ENCODE measurements at regions not wholly inside any gene's neighbourhood (a gene's known extent, or its start where the extent isn't known, plus 50 kb on each side); places are given as distances from the start of the nearest gene placed in this dataset.

DNA sequence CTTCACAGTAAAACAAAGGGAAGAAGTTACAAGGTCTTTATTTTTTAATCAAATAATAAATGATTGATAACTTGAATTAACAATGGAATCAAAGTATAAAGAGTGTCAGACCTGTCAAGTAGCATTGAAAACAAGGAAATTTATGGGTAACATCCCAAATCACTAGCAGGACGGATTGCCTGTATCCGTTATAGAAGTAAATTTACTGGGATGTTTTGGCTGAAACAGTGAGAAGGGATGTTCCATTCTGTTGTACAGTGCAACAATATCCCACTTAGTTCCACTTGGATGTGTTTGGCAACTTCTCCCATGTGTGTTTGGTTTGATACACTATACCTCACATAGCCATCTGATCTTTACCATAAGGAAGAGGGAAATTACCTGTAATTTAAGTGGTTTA, 421.0 kb upstream of the CHD1 start:
- no peaks in the 10 kb centered on the region for H4K20me1 ChIP-seq (replicated peaks in 1 of 2; ENCODE audit: control insufficient read depth in 1 of 2, insufficient read depth in 2 of 2, low read length in 2 of 2)
- no peak overlapping the region for H3K56ac ChIP-seq (replicated peaks; ENCODE audit: insufficient read length, low read depth, low read length)
- DNase-seq (ENCODE audit: low read depth in 1 of 2, low spot score in 2 of 2) (no peak), FAIRE-seq (no peak)
- H2AK5ac ChIP-seq (ENCODE audit: low read depth, low read length), result no peak overlapping the region
- H4K8ac ChIP-seq (ENCODE audit: extremely low read depth, insufficient read depth, low read length), result no peak overlapping the region
- H3K9me3 ChIP-seq (ENCODE audit: insufficient read depth in 2 of 2, low read depth in 1 of 2, low read length in 1 of 2), result peaks cover 3 to 9% of the 10 kb centered on the region in 2 experiments; a peak in 1 of 4 replicates
- H3K79me2 ChIP-seq (ENCODE audit: control insufficient read depth in 1 of 2, insufficient read depth in 2 of 2, low read length in 2 of 2), result no peaks in the 10 kb centered on the region
- H4K5ac ChIP-seq (ENCODE audit: insufficient read length, low read depth, low read length), result no peak overlapping the region
- no peak overlapping the region for H2BK5ac ChIP-seq (ENCODE audit: low read depth, low read length)
- no peak overlapping the region for H3K9ac ChIP-seq (replicated peaks in 1 of 4; ENCODE audit: extremely low read depth in 1 of 4, low read depth in 3 of 4, low read length in 3 of 4)
- POLR2A ChIA-PET (ENCODE audit: partially characterized antibody), result no interaction called here
- CTCF ChIA-PET (ENCODE audit: partially characterized antibody), result no interaction called here
- no peak overlapping the region for H3K14ac ChIP-seq (ENCODE audit: insufficient read length)
- no peaks in the 10 kb centered on the region for H3K27me3 ChIP-seq (replicated peaks in 1 of 4; ENCODE audit: control insufficient read depth in 3 of 4, extremely low read depth in 1 of 4, insufficient read depth in 3 of 4, low read length in 3 of 4)
- no peak overlapping the region for H2BK20ac ChIP-seq (ENCODE audit: low read length)
- H3K4ac ChIP-seq (replicated peaks; ENCODE audit: insufficient read length, low read depth, low read length), result no peak overlapping the region
- H3K79me1 ChIP-seq (ENCODE audit: low read depth, low read length), result no peaks in the 10 kb centered on the region
- no peaks in the 10 kb centered on the region for H3K36me3 ChIP-seq (ENCODE audit: control insufficient read depth in 2 of 4, insufficient read depth in 4 of 4, low read length in 3 of 4)
- H2BK120ac ChIP-seq (replicated peaks; ENCODE audit: low read depth, low read length), result no peak overlapping the region
- H2BK15ac ChIP-seq (ENCODE audit: low read length), result no peak overlapping the region
- 86% methylated on average over 2 of the region's 2 CpGs; no CpG with 5 or more reads in 1 of the 2 experiments for WGBS, 2 experiments (ENCODE audit: extremely low coverage in 1 of 2, insufficient coverage in 1 of 2, insufficient read length in 1 of 2, insufficient replicate concordance in 2 of 2, low coverage in 1 of 2, low lambda C conversion rate in 2 of 2, missing lambda C conversion rate in 1 of 2)
- H3K27ac ChIP-seq (ENCODE audit: low read depth, low read length), result no peak overlapping the region
- no peak overlapping the region for H4K91ac ChIP-seq (replicated peaks; ENCODE audit: insufficient read length, low read length)
- H3K23ac ChIP-seq (ENCODE audit: insufficient read length), result no peak overlapping the region
- no peaks in the 10 kb centered on the region for H3K23me2 ChIP-seq (ENCODE audit: low read depth, low read length)
- H2AFZ ChIP-seq (ENCODE audit: low read length), result no peak overlapping the region
- no peaks in the 10 kb centered on the region for H3K4me1 ChIP-seq (replicated peaks in 1 of 4; ENCODE audit: control insufficient read depth in 3 of 4, insufficient read depth in 4 of 4, low read length in 3 of 4)
- no peak overlapping the region for H2BK12ac ChIP-seq (ENCODE audit: low read depth, low read length)
- H3K18ac ChIP-seq (ENCODE audit: extremely low read depth, low read length), result no peak overlapping the region
- no peak overlapping the region for H3K4me2 ChIP-seq (ENCODE audit: insufficient read depth in 1 of 2, low read depth in 2 of 2, low read length in 2 of 2)
- H3K4me3 ChIP-seq (ENCODE audit: extremely low read depth in 1 of 4, insufficient read depth in 2 of 4, low read depth in 3 of 4, low read length in 4 of 4), result no peak overlapping the region
- TF ChIP-seq RFX5 (IDR thresholded peaks at IDR 0.05; ENCODE audit: borderline replicate concordance, low read depth, low read length) (no peak), SUZ12 (IDR thresholded peaks at IDR 0.05; ENCODE audit: low read length) (no peak), KDM1A (IDR thresholded peaks at IDR 0.05; ENCODE audit: borderline replicate concordance, low read length) (no peak), TEAD4 (IDR thresholded peaks at IDR 0.05; ENCODE audit: low read depth, low read length) (no peak), EP300 (IDR thresholded peaks at IDR 0.05; ENCODE audit: borderline replicate concordance in 1 of 2, low read depth in 2 of 2, low read length in 2 of 2) (no peak), GTF2F1 (IDR thresholded peaks at IDR 0.05; ENCODE audit: borderline replicate concordance, low read depth, low read length) (no peak), NRF1 (IDR thresholded peaks at IDR 0.05; ENCODE audit: low read depth, low read length) (no peak), TAF1 (IDR thresholded peaks at IDR 0.05; ENCODE audit: low read depth, low read length) (no peak)

All from H1 (cell line).